AG09309 (cell line): ENCODE measurements at regions not wholly inside any gene's neighbourhood (a gene's known extent, or its start where the extent isn't known, plus 50 kb on each side); places are given as distances from the start of the nearest gene placed in this dataset.
"Not testable (repeated sequence)": the region's sequence is repeated elsewhere in the genome, so short reads cannot be mapped to it uniquely, and the experiment has no call there.

ENCODE experiments used
- DNase-seq: peaks from one replicate; pipeline ENCODE4 v3.0.0-alpha.2; 2010; ENCODE audit warnings: low read depth
- H3K4me3 ChIP-seq: 2 replicates; pipeline ENCODE4 v1.5.1; 2011; ENCODE audit warnings: mild to moderate bottlenecking, low read depth, low read length, moderate library complexity; ENCODE audit not compliant: control insufficient read depth
- TF ChIP-seq, protein P1 (sequence below): IDR thresholded peaks from 2 replicates; pipeline ENCODE4 v1.5.1; 2011; ENCODE audit warnings: mild to moderate bottlenecking, low read depth, low read length, inconsistent platforms; ENCODE audit not compliant: insufficient read depth, control insufficient read depth; ENCODE audit errors: missing control alignments

DNA sequence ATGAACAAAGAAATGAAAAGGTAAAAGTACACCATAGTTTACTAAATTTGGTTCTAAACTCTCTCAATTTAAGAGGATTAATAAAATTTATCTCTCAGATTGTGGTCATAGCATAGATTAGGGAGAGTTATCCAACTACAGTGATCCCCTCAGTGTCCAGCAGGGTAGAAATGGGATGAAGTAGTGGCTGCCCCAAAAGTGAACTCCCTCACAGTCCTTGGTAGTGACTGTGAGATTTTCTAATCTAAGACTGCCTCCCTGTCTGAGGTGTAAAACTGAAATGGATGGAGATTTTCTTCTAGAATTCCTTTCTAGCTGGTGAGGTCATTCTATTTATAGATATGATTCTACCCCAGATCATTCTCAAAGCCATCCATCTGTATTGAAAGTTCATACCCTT is 455.5 kb downstream of the ACTL7B start:
- no peak overlapping the region for H3K4me3 ChIP-seq
- no peak for DNase-seq
- TF ChIP-seq, protein P1, sequence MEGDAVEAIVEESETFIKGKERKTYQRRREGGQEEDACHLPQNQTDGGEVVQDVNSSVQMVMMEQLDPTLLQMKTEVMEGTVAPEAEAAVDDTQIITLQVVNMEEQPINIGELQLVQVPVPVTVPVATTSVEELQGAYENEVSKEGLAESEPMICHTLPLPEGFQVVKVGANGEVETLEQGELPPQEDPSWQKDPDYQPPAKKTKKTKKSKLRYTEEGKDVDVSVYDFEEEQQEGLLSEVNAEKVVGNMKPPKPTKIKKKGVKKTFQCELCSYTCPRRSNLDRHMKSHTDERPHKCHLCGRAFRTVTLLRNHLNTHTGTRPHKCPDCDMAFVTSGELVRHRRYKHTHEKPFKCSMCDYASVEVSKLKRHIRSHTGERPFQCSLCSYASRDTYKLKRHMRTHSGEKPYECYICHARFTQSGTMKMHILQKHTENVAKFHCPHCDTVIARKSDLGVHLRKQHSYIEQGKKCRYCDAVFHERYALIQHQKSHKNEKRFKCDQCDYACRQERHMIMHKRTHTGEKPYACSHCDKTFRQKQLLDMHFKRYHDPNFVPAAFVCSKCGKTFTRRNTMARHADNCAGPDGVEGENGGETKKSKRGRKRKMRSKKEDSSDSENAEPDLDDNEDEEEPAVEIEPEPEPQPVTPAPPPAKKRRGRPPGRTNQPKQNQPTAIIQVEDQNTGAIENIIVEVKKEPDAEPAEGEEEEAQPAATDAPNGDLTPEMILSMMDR = peak; percentile 9

DNA sequence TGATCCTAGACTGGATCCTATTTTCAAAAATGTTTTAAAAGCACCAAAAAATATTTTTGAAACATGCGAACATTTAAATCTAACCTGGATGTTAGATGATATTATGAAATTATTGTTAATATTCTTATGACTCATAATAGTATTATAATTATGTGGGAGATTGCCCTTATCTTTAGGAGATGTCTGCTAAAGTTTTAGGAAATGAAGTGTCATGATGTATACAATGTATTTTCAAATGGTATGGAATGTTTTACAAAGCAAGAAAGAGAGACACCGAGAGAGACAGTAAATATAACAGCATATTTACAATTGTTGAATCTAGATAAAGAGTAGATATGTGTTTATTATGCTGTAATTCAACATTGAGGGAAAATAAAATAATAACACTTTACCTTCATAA is 455.9 kb downstream of the ACTL7B start:
- no peak overlapping the region for H3K4me3 ChIP-seq
- TF ChIP-seq, protein P1 = no peak
- DNase-seq = no peak

DNA sequence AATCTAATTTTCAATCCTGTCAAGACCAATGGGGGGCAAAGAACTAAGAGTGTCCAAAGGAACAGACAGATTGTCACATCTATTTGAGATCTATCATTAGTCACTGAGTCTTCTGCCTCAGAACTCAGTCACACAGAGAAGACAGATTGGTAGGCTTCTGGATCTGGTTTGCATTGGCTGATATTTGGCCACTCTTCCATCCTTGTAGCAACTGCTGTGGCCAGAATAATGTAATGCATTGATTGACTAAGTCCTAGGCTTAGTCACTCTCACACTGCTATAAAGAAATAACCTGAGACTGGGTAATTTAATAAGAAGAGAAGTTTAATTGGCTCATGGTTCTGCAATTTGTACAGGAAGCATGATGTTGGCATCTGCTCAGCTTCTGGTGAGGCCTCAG is 458.5 kb downstream of the ACTL7B start:
- TF ChIP-seq, protein P1 = no peak
- no peak for DNase-seq
- no peak overlapping the region for H3K4me3 ChIP-seq

DNA sequence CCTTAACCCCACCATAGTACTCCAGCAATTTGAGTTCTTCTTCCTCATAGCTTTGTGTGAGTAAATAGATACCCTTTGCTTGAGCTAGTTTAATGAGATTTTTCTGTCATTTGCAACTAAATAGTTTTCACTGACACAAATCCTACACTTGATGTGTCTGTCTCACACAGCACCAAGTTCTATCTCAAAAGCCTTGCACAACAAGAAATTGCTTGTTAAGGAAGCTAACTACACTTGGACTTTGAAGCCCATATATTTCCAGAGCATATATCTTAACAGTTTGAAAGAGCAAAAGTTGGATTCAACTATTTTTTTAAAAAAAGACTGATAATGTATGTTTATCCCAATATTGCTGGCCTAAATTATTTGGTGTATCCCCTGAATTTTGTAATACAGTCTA is 459.2 kb downstream of the ACTL7B start:
- DNase-seq = no peak
- no peak overlapping the region for H3K4me3 ChIP-seq
- TF ChIP-seq, protein P1 = no peak

DNA sequence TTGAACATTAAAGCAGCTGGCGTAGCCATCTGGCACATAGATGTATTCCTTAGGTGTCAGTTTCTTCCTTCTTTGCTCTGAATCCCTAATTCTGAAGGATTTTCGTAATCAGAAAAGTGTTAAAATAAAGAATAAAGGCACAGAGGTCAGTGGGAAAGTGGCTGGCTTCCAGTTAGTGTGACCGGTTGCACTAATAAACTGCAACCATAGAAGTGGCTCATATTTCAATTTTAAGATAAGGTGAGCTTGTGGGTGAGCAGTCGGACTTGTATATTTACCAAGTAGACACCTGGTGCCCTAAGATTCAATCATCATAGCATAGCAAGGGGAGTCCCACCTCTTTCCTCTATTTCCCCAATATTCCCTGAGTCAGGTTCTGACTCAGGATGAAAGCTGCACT is 459.6 kb downstream of the ACTL7B start:
- no peak for DNase-seq
- H3K4me3 ChIP-seq = no peak overlapping the region
- TF ChIP-seq, protein P1 = no peak

DNA sequence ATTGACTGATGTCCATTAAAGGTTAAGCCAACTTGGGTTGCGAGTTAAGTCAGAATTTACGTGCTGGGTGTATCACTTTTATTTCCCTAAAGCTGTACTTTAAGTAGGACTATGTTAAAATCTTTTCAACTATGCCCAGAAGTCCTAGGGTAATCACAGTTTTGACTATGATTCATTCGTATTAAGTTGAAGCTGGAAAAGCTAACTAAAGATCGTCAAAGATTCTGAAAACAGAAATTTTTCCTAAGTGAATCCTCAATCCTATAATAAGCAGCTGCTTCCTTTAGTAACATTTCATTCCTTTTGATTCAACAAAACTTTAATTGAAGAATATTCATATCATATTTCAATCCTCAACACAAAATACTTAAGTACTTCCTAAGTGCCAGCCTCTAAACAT is 460.4 kb downstream of the ACTL7B start:
- no peak for DNase-seq
- H3K4me3 ChIP-seq = no peak overlapping the region
- TF ChIP-seq, protein P1 = no peak

DNA sequence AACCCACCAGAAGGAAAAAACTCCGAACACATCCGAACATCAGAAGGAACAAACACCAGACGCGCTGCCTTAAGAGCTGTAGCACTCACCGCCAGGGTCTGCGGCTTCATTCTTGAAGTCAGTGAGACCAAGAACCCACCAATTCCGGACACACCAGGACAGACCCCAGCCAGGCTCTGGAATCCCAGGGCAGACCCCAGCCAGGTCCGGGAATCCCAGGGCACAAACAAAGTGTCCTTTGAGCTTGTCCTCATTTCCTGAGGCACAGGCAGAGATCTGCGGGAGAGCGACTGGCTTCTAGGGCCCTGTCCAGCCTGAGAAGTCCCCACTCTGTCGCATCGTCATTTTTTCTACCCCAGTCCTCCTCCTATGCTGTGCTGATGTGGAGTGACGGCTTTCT is 461.1 kb downstream of the ACTL7B start:
- DNase-seq = no peak
- no peak overlapping the region for H3K4me3 ChIP-seq
- TF ChIP-seq, protein P1 = no peak

DNA sequence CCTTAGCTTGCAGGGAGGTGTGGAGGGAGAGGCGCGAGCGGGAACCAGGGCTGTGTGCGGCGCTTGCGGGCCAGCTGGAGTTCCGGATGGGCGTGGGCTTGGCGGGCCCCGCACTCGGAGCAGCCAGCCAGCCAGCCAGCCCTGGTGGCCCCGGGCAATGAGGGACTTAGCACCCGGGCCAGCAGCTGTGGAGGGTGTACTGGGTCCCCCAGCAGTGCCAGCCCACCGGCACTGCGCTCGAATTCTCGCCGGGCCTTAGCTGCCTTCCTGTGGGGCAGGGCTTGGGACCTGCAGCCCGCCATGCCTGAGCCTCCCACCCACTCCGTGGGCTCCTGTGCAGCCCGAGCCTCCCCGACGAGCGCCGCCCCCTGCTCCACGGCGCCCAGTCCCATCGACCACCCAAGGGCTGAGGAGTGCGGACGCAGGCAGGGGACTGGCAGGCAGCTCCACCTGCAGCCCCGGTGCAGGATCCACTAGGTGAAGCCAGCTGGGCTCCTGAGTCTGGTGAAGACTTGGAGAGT is 462.2 kb downstream of the ACTL7B start:
- DNase-seq, H3K4me3 ChIP-seq: not testable (repeated sequence)
